ENCODE measurements at regions not wholly inside any gene's neighbourhood (a gene's known extent, or its start where the extent isn't known, plus 50 kb on each side); places are given as distances from the start of the nearest gene placed in this dataset.

GRCh38 chr3:94587291-94587690 lies 524.4 kb downstream of the NSUN3 start:
- TF ChIP-seq CTCF (conservative IDR thresholded peaks at IDR 0.05): peak; percentile 11; the same call in 1 of the 2 replicates
- TF ChIP-seq ZFX (IDR thresholded peaks at IDR 0.05): no peak

Data from C4-2B (cell line).